Glomerular endothelial cell (primary cell): ENCODE measurements at regions not wholly inside any gene's neighbourhood (a gene's known extent, or its start where the extent isn't known, plus 50 kb on each side); places are given as distances from the start of the nearest gene placed in this dataset.
"Not testable (repeated sequence)": the region's sequence is repeated elsewhere in the genome, so short reads cannot be mapped to it uniquely, and the experiment has no call there.

Experiments
- DNase-seq: peaks from one replicate; pipeline ENCODE4 v3.0.0-alpha.2; 2011; ENCODE audit warnings: low read depth, low spot score; ENCODE audit errors: extremely low read depth

DNA sequence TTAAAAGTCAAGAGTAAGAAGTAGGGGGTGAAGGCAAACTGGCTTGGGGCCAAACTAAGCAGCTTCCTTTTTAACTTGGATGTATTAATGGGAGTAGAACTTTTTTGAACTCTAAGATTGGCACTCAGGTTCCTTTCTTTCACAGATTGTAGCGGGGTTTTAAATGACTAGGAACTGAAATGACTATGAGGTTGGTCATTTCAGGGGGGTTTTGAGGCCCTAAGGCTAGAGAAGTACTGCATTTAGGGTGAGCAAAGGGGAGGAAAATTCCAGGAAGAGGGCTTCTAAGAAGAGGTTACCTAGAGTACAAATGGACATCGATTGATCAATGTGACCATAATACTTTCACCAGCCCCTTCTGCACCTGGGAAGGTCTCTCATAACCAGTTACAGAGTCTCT is 381.8 kb downstream of the MLLT3 start:
- no peak for DNase-seq

DNA sequence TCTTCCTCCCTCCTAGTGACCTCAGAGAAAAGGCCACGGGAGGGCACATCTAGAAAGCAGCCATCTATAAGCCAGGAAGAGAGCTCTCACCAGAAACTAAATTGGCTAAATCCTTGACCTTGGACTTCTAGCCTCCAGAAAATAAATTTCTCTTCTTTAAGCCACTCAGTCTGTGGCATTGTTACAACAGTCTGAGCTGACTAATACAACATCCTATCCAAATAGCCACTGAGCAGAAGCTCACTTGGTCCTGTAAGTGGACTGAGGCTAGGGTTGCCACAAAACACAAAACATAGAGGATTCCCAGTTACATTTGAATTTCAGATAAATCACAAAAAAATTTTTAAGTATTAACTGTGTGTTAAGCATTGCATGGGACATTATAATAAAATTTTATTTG is 383.4 kb downstream of the MLLT3 start:
- no peak for DNase-seq

DNA sequence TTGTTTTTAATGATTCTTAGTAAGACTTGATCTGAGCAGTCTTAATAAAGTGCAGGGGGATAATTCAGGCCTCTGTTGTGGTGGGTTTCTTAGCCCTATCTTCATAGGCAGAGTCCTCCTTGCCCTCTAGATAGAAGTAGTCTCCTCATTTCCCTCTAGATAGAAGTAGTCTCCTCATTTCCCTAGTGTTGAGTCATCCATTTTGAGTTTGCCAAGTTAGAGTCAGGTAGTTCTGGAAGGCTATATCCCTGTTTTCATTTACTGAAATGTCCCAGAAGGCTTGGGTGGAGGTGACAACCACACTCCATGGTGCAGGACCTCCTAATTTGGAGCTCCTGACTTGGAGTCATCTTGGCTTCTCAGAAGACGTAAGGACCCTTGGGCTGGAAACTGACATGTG is 384.6 kb downstream of the MLLT3 start:
- no peak for DNase-seq

DNA sequence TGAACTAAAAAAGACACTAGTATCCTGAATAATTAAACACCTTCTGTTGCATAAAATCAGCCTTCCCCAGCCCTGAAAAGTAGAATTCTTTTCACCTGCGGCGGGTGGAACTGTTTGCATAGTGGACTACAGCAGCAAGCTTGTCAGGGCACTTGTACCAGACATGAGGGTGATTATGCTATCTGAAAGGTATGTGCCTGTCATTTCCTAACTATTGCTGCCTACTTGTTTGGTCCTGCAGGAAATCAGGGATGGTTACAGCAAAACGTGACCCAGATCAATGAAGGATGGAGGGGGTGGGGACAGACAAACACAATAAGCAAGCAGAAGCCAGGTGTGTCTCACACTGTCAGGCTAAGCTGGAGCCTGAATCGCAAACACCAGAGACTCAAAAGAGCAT is 385.6 kb downstream of the MLLT3 start:
- no peak for DNase-seq

DNA sequence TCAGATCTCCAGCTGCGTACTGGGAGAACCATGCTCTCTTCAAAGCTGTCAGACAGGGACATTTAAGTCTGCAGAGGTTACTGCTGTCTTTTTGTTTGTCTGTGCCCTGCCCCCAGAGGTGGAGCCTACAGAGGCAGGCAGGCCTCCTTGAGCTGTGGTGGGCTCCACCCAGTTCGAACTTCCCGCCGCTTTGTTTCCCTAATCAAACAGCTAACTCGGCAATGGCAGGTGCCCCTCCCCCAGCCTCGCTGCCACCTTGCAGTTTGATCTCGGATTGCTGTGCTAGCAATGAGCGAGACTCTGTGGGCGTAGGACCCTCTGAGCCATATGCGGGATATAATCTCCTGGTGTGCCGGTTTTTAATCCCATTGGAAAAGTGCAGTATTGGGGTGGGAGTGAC is 387.1 kb downstream of the MLLT3 start:
- DNase-seq, result not testable (repeated sequence)

DNA sequence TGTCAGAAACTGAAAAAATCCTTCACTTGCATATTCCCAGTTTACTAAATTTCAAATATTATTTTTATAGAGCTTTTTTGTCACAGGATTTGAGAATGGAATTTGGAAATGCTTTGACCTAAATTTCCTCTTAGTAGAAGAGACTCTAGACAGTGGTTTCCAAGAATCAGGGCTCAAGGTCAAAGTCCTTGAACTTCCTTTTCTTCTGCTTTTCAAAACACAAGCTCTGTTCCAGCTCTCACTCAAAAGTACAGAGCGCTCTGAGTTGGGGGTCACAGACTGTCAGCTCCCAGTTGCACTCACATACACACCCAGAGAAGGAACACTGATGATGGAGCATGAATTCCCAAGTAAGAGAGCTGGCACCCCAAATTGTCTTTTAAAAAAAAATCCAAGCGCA is 394.2 kb downstream of the MLLT3 start:
- DNase-seq, result no peak

DNA sequence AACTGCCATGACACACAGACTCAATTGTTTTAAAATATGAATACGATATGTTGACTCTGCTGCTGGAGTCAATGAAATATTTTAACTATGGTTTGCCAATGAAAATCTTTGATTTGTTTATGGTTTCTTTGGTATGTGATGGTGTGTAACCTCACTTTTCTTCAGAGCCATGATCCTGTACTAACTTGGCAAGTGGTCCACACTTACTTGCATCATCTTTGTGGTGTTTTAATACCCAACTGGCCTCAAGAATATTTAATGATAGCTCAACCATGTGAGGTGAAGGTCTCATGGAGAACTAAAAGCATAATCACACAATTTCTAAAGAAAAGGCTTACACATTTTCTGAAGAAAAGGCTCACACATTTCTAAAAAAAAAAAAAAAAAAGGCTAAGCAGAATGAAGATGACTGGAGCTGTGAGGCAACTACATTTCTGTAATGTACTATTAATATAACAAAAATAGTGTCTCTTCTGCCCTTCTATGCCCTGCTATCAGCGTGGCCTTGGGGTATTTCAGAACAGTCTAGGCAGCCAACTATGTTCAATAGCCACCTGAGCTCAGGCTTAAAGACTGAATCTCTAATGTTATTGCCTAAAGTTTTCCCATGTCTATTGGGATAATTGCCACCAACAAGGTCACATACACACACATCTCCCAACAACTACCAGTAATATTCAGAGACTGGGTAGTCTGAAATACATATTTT is 395.0 kb downstream of the MLLT3 start:
- no peak for DNase-seq

DNA sequence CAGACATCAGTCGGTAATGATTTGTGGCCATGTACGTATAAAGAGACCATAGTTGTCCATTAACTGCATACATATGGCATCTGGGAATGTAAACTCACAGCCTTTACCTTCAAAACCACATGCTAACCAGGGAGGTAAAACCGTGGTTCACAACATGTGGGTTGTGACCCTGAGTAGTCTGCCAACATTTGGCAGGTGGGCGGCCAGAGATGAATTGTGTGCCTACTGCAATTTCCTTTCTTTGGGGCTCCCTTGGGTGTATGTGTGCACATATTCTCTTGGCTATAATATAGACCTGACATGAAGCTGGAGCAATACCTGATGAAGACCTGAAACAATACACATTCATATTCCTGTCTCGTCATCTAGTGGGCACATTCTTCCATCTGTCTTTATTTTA is 396.0 kb downstream of the MLLT3 start:
- DNase-seq, result no peak

DNA sequence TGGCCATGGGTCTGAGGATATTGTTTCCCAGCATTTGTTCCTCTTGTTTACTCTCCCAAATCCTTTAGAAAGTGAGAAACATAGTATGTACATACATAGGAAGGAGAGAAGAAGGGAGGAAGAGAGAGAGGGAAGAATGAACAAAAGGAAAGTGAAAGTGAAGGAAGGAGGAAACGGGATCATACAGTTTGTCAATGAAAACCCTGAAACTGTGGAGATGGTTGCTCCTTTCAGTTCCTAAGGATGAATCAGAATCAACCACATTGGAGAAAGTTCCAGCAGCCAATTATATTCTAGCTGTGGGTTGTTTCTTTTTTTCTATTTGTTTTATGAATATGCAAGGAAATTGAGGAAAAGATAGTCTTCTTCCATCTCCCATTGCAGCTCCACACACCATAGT is 396.5 kb downstream of the MLLT3 start:
- no peak for DNase-seq

DNA sequence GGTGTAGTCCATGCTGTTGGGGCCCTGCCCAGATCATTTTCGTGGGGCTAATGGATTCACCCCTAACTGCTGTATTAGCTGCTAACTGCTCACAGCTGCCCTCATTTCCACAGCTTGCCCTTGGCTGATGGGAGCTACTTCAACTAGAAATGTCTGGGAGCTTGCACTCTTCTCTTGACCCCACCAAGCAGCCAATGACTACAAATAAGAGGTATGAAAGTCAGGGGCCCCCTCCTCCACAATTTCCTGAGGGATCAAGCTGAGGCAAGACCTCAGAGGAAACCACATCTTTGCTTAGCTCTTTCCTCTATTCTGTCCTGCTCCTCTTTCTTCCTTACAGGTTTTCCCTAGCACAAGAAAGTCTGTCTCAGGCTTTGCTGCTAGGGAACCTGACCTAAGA is 397.5 kb downstream of the MLLT3 start:
- DNase-seq, result no peak

DNA sequence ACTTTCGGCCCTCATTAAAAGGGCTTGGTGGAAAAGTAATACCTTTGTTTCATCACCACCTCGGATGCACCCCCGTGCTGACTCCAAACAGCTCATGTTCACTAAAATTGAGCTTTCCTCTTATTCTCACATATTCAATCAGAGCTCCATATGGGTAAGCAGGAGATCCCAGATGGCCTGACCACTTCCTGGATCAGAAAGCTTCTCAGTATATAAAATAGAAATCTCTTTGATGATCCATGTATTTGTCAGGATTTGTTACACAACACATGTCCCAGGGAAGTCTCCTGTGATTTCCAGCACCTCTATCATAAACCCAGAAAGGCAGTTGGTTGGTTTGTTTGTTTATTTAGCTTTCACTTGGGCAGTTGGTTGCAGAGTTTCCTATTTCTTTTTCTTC is 402.0 kb downstream of the MLLT3 start:
- DNase-seq, result no peak

DNA sequence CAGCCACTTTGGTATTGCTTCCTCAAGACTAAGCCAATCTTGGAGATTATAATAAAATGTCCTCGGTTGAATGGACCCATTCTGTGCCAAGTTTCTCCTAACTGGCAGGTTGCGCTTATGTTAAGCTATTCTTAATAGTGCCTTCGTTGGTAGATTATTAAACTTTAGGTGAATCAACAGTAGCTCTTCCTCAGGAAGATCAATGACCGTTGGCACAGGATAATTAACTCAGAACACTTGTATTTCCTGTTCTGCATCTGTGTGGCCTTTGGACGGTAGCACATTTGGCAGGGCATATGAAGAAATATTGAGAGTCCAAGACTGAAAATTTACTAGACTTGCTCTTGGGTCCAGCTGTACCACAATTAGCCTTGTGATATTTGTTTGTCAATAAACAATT is 402.9 kb downstream of the MLLT3 start:
- DNase-seq, result no peak

DNA sequence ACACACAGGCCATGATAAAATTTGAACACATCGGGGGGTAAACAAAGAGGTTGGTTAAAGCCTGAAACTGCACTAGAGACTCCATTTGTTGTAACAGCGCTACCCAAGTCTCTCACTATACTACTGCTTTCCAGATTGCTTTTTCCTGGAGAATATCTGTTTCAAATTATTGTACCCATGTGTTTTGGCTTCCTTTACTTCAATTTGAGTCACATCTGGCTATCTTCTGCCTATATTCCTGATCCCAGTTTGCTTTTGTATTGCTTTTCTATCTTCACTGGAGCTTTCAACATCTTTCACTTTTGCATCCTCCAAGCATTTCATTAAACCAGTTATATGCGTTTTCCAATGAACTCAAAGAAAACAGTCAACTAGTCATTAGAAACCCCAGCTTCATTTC is 404.7 kb downstream of the MLLT3 start:
- DNase-seq, result no peak

DNA sequence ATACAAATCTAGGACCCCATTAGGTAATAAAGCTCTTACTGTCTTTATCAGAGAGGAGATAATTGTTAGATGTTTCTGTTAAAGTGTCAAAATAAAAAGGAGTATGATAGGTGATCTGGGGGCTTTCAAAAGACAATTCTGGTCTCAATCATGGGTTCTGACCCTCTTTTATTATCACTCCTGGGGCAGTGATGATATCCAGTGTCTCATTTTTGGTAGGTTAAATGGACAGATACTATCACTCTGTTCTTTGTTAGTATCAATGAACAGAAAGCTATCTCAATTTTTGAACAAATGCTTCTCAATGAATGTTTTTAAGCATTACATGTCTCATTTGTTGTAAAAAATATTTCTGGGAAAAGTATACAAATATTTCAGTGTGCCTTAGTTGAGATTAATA is 405.9 kb downstream of the MLLT3 start:
- no peak for DNase-seq

DNA sequence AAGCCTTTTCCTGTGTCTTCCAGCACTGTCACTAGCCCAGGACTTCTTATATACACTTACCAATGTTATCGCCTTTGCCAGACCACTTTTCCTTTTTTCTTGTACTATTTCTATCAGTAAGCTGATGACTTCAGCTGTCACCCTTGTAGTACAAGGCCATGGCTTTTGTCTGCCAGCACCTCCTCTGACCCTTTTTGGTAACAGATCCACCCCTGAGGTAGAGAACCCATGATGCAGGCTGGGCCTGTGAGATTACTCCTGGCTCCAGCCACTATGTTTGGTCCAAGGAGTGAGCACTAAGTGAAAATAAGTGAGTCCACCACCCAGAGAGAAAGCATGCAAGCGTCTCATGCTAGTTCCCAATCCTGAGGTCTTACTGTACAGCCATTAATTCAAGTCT is 406.7 kb downstream of the MLLT3 start:
- no peak for DNase-seq

DNA sequence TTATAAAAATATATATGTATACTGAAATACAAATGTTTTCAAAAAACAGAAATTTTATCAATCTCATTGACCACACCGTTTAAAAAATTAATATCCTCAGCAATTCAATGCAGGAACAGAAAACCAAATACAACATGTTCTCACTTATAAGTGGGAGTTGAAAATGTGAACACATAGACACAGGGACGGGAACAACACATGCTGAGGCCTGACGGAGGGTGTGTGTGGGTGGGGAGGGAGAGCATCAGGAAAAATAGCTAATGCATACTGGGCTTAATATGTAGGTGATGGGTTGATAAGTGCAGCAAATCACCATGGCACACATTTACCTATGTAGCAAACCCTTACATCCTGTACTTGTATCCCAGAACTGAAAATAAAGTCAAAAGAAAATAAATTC is 409.5 kb downstream of the MLLT3 start:
- no peak for DNase-seq

DNA sequence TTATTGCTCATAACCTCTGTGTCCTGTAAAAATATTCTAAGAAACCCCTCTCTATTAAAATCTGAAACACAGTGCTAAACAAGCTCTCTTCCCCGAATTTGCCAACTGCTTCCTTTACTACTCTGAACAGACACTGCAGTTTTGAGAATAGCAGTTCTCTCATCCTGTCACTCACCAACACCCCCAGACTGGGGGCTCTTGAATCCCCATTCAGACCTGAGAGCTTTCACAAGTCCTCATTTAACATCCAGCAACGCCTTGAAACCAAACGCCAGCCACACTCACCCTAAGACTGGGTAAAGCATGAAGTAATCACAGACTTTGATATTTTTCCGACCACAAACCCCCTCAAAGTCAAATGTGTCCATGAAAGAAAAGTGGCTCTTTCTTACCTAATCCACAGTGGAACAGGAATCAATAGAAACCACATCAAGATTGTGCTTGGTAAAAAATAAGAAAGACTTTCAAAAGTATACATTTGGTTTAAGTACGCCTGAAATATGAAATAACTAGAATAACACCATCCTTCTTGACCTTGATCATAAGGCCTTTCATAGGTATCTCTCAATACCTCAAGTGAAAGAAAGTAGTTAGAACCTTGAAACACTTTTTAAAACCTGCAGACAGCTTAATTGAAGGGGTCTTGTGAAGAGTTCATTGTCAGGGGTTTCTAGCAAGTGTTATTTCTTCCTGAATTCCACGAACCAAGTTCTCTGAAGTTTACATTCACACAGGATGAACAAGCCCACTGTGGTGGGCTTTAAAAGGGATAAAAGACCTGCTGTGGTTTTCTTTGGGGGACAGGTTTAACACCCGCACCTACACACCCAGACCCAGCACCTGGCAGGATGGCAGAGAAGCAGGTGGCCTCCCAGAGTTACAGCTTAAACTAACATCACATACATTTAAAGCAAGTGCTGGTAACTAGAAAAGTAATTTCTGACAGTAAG is 412.6 kb downstream of the MLLT3 start:
- no peak for DNase-seq

DNA sequence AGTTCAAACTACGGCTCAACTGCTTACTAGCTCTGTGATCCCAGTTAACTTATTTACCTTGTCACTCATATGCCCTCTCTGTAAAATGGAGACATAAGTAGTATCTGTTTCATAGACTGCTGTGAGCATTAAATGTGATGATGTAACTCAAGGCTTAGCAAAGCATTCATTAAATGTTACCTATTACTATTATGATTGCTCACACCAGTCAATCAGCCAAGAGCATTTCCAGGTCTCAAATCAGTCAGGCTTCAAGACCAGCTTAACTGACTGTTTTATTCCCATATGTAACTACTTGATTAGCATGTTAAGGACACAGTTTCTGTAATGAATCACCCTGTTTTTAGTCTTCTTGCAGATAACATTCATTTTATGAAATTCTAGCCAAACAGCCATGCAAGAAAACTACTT is 413.3 kb downstream of the MLLT3 start:
- DNase-seq, result no peak

DNA sequence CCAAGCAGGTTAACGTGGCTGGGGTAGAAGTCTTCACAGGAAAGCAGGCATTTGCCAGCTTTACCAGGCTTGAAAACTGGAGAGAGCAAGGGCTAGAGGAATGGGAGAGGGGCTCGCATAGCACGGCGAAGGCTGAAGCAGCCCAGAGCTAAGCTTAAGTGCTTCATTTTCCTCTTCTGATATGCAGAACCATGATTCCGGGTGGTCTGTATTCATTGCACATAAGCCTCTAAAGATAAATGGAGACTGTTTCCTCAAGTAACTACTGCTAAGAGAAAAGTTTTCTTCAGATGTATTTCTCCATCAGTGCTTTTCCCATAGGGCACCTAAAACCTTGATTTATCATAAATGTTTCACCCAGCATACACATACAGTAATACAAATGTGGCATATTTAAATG is 414.1 kb downstream of the MLLT3 start:
- no peak for DNase-seq

DNA sequence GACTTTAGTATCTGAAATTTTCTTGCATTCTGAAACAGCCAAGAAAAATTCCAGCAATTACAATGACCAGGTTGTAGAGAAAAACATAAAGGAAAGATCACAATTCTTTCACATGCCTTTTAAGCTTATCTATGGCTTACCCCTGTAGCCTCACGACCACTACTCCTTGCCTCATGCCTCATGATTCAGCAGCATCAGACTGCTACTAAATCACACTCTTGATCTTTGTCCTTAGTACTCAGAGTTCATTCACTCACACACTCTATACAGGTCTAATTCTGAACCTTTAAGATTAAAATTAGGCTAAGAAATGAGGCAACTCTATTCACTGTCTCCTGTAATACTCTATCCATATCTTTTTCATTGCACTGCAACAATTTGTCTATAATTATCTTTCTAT is 415.1 kb downstream of the MLLT3 start:
- DNase-seq, result no peak

DNA sequence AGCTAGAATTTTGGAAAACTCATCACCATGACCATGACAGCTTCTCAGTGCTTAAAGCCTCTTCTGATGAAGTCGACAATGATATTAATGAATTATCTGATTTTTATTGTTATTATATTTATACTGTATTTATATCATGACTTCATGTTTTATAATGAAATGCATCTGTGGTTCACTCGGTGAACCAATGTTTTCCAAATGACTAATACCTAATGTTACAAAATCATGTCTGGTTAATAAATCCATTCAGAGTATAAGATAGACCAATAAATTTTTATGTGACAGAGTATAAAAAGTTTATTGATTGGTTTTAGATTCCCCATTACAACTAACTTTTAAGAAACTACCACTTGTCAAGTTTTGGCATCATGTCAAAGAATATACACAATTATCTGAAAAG is 416.5 kb downstream of the MLLT3 start:
- DNase-seq, result no peak

DNA sequence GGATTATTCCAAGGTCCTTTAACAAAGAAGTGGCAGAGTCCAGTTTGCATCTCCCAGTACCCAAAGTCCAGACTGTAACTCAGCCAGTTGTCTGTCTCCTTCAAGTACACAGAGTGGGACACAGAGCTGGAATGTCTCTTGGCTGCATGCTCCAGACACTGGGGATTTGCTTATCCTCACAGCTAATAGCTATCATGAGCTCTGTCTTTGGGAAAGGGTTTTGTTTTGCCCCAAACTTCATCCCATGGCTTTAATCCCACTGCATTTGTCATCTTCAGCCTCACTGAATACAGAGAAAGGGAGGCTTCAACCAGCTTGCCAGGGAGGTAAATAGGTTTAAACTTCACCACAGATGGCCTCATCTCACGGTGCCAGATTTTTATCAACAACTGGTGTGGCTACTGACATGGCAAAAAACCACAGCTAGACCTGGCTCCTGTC is 412.2 kb upstream of the SLC24A2 start:
- no peak for DNase-seq
